ENCODE measurements at regions not wholly inside any gene's neighbourhood (a gene's known extent, or its start where the extent isn't known, plus 50 kb on each side); places are given as distances from the start of the nearest gene placed in this dataset.

DNA sequence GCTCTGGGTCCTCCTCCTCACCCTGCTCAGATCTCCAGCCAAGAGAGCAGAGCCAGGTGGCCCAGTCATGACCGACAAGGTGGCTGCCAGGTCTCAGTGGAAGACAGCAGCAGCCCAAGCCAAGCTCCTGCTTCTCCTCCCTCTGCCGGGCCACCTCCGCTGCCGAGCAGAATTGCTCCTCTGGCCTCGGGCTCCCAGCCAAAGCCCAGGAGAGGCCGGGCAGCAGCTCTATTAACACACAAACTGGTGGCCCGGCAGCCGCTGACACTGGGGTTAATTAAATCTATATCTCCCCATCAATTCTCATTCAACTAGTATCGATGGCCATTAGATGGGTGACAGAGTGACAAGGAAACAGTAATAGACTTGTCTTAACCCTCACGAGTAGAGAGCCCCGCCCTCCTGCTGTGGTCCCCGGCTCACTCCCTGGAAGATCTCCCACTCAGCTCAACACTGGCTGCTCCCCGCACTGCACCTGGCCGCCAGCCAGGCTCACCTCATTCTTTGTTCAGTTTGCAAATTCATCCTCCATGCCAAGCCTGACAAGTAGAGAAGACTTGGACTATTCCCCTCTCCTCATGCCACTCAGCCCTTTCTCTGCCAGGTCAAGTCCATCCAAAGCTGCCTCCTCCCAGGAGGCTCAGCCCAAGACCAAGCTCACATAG lies 74.1 kb upstream of the UNC5B start:
- no peak for TF ChIP-seq CTCF (optimal IDR thresholded peaks at IDR 0.05 in 1 of 3, IDR thresholded peaks at IDR 0.05 in 1 of 3, conservative IDR thresholded peaks at IDR 0.05 in 1 of 3; ENCODE audit: extremely low read depth in 1 of 3, insufficient read depth in 2 of 3, low read length in 3 of 3)
- TF ChIP-seq EZH2 (IDR thresholded peaks at IDR 0.05; ENCODE audit: low read length): no peak
- Histone ChIP-seq H3K36me3 (ENCODE audit: control insufficient read depth in 2 of 2, extremely low read depth in 1 of 2, insufficient read depth in 2 of 2, low read length in 2 of 2) (no peaks in the 10 kb centered on the region), H3K27ac (ENCODE audit: control insufficient read depth, insufficient read depth, low read length) (no peak overlapping the region), H3K9me1 (ENCODE audit: control insufficient read depth, extremely low read depth, insufficient read depth, low read length) (no peaks in the 10 kb centered on the region), H3K4me3 (ENCODE audit: control insufficient read depth in 2 of 3, extremely low read depth in 1 of 3, insufficient read depth in 2 of 3, low read depth in 1 of 3, low read length in 3 of 3) (no peak overlapping the region), H3K9me3 (ENCODE audit: control insufficient read depth, low read depth, low read length) (no peaks in the 10 kb centered on the region), H3K4me1 (ENCODE audit: control insufficient read depth, extremely low read depth, insufficient read depth, low read length) (no peaks in the 10 kb centered on the region), H3K27me3 (ENCODE audit: control insufficient read depth, extremely low read depth, insufficient read depth, low read length) (peaks cover 28% of the 10 kb centered on the region), H4K20me1 (ENCODE audit: control insufficient read depth, extremely low read depth, insufficient read depth, low read length) (no peaks in the 10 kb centered on the region), H3K79me2 (ENCODE audit: control insufficient read depth, insufficient read depth, low read length) (no peaks in the 10 kb centered on the region), H2AFZ (ENCODE audit: control insufficient read depth, low read length) (no peak overlapping the region), H3K9ac (ENCODE audit: control insufficient read depth, extremely low read depth, insufficient read depth, low read length) (no peak overlapping the region), H3K4me2 (ENCODE audit: control insufficient read depth, extremely low read depth, insufficient read depth, low read depth, low read length) (no peak overlapping the region)
- no peak for DNase-seq (ENCODE audit: low read depth, low spot score)
- dilution Hi-C loops (cut with MboI; ENCODE audit: extremely low pct_ligation_motif_present, low sequenced_read_pairs): no loop called here
- FAIRE-seq: no peak

- no peak overlapping the region for H3K4me2 ChIP-seq (ENCODE audit: control insufficient read depth, extremely low read depth, insufficient read depth, low read depth, low read length)
- no peaks in the 10 kb centered on the region for H3K9me3 ChIP-seq (ENCODE audit: control insufficient read depth, low read depth, low read length)
- H2AFZ ChIP-seq (ENCODE audit: control insufficient read depth, low read length): no peak overlapping the region
- H3K27me3 ChIP-seq (ENCODE audit: control insufficient read depth, extremely low read depth, insufficient read depth, low read length): peaks cover 30% of the 10 kb centered on the region
- H3K4me3 ChIP-seq (ENCODE audit: control insufficient read depth in 2 of 3, extremely low read depth in 1 of 3, insufficient read depth in 2 of 3, low read depth in 1 of 3, low read length in 3 of 3): no peak overlapping the region
- H3K27ac ChIP-seq (ENCODE audit: control insufficient read depth, insufficient read depth, low read length): no peak overlapping the region
- dilution Hi-C loops (cut with MboI; ENCODE audit: extremely low pct_ligation_motif_present, low sequenced_read_pairs): no loop called here
- TF ChIP-seq CTCF (optimal IDR thresholded peaks at IDR 0.05 in 1 of 3, IDR thresholded peaks at IDR 0.05 in 1 of 3, conservative IDR thresholded peaks at IDR 0.05 in 1 of 3; ENCODE audit: extremely low read depth in 1 of 3, insufficient read depth in 2 of 3, low read length in 3 of 3): no peak
- TF ChIP-seq EZH2 (IDR thresholded peaks at IDR 0.05; ENCODE audit: low read length): no peak
- FAIRE-seq: no peak
- DNase-seq (ENCODE audit: low read depth, low spot score): no peak
- H3K9ac ChIP-seq (ENCODE audit: control insufficient read depth, extremely low read depth, insufficient read depth, low read length): no peak overlapping the region
- no peaks in the 10 kb centered on the region for H4K20me1 ChIP-seq (ENCODE audit: control insufficient read depth, extremely low read depth, insufficient read depth, low read length)
- H3K9me1 ChIP-seq (ENCODE audit: control insufficient read depth, extremely low read depth, insufficient read depth, low read length): no peaks in the 10 kb centered on the region
- H3K79me2 ChIP-seq (ENCODE audit: control insufficient read depth, insufficient read depth, low read length): no peaks in the 10 kb centered on the region
- H3K4me1 ChIP-seq (ENCODE audit: control insufficient read depth, extremely low read depth, insufficient read depth, low read length): no peaks in the 10 kb centered on the region
- H3K36me3 ChIP-seq (ENCODE audit: control insufficient read depth in 2 of 2, extremely low read depth in 1 of 2, insufficient read depth in 2 of 2, low read length in 2 of 2): no peaks in the 10 kb centered on the region
Measured at GRCh38 chr10:71141528-71141927, 70.8 kb upstream of the UNC5B start.

Data from keratinocyte (primary cell).